NCI-H510A treated with DMSO at 0.1 percent for 48 hours (cell line): ENCODE measurements at regions not wholly inside any gene's neighbourhood (a gene's known extent, or its start where the extent isn't known, plus 50 kb on each side); places are given as distances from the start of the nearest gene placed in this dataset.

Source experiments
- DNase-seq: peaks from one replicate; lab custom pipeline; 2025; lab: John Stamatoyannopoulos, UW

GRCh38 chr4:128527946-128528576 lies 240.4 kb upstream of the PGRMC2 start:
- DNase-seq: no peak

GRCh38 chr4:128527351-128527750 lies 239.7 kb upstream of the PGRMC2 start:
- DNase-seq: no peak

- no peak for DNase-seq
Observed at GRCh38 chr4:128525992-128526630, 238.5 kb upstream of the PGRMC2 start.

GRCh38 chr4:128525387-128525786 lies 237.8 kb upstream of the PGRMC2 start:
- no peak for DNase-seq

- no peak for DNase-seq
Observed at GRCh38 chr4:128524311-128524710, 236.7 kb upstream of the PGRMC2 start.

- DNase-seq: no peak
Observed at GRCh38 chr4:128521648-128522111, 234.1 kb upstream of the PGRMC2 start.

GRCh38 chr4:128521156-128521555 lies 233.5 kb upstream of the PGRMC2 start:
- no peak for DNase-seq

- DNase-seq: no peak
Observed at GRCh38 chr4:128519163-128519830, 231.7 kb upstream of the PGRMC2 start.

- peak; percentile 34 for DNase-seq
Observed at GRCh38 chr4:128517739-128518510, 230.3 kb upstream of the PGRMC2 start.

GRCh38 chr4:128517096-128517738 lies 229.6 kb upstream of the PGRMC2 start:
- no peak for DNase-seq

- no peak for DNase-seq
Observed at GRCh38 chr4:128516301-128516969, 228.8 kb upstream of the PGRMC2 start.

- no peak for DNase-seq
Observed at GRCh38 chr4:128513664-128514484, 226.3 kb upstream of the PGRMC2 start.

GRCh38 chr4:128512767-128513322 lies 225.2 kb upstream of the PGRMC2 start:
- DNase-seq: no peak

GRCh38 chr4:128512161-128512560 lies 224.5 kb upstream of the PGRMC2 start:
- DNase-seq: no peak

GRCh38 chr4:128510850-128511249 lies 223.2 kb upstream of the PGRMC2 start:
- no peak for DNase-seq

GRCh38 chr4:128502818-128503527 lies 215.4 kb upstream of the PGRMC2 start:
- DNase-seq: no peak

GRCh38 chr4:128501239-128501638 lies 213.6 kb upstream of the PGRMC2 start:
- DNase-seq: no peak

GRCh38 chr4:128488055-128488705 lies 200.6 kb upstream of the PGRMC2 start:
- no peak for DNase-seq

- DNase-seq: no peak
Observed at GRCh38 chr4:128484896-128485295, 197.3 kb upstream of the PGRMC2 start.
